NB4 (cell line): ENCODE measurements at regions not wholly inside any gene's neighbourhood (a gene's known extent, or its start where the extent isn't known, plus 50 kb on each side); places are given as distances from the start of the nearest gene placed in this dataset.

ENCODE experiments used
- CTCF ChIP-seq: IDR thresholded peaks from one replicate; pipeline ENCODE4 v1.5.1; 2012; ENCODE audit warnings: low read depth, low read length
- MAX ChIP-seq: IDR thresholded peaks from 2 replicates; pipeline ENCODE4 v1.6.1; 2011; ENCODE audit warnings: low read depth, low read length
- POLR2A ChIP-seq: IDR thresholded peaks from 2 replicates; pipeline ENCODE4 v1.6.1; 2011; ENCODE audit warnings: mild to moderate bottlenecking; ENCODE audit not compliant: insufficient read length; ENCODE audit errors: extremely low read depth

- TF ChIP-seq MAX, result no peak
- TF ChIP-seq CTCF, result no peak
- no peak for TF ChIP-seq POLR2A
Measured at GRCh38 chr11:27239305-27239942, 123.6 kb downstream of the CCDC34 start.
